GM21381 (cell line): ENCODE measurements at regions not wholly inside any gene's neighbourhood (a gene's known extent, or its start where the extent isn't known, plus 50 kb on each side); places are given as distances from the start of the nearest gene placed in this dataset.

Experiments
- ATAC-seq: cut with Tn5 transposase; IDR thresholded peaks from one replicate; pipeline ENCODE4 v1.9.1; 2021; ENCODE audit warnings: mild to moderate bottlenecking, moderate library complexity; ENCODE audit not compliant: unreplicated experiment

DNA sequence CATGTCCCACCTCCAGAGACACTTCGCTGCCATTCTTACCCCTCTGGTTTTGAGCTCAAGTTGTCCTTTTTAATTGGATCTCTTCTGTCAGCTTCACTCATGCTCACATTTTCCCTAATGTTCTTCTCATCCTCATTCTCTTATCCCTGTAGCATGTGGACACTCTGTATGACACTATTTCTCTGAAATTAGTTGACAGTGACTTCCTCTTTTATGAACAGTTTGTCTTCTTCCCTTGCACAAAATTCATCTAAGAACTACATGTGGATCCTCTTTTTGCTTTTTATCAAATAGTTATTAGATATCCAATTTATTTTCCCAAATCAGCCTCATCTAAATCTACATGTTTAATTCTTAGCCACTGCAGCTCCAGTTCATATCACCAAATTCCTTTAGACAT, 676.2 kb downstream of the MAT2B start:
- ATAC-seq = no peak

GRCh38 chr5:164184158-164184557, 678.7 kb downstream of the MAT2B start:
- ATAC-seq = no peak

- no peak for ATAC-seq
Measured at GRCh38 chr5:164185000-164185399, 679.6 kb downstream of the MAT2B start.

- ATAC-seq = no peak
Measured at GRCh38 chr5:164186550-164186949, 681.1 kb downstream of the MAT2B start.

DNA sequence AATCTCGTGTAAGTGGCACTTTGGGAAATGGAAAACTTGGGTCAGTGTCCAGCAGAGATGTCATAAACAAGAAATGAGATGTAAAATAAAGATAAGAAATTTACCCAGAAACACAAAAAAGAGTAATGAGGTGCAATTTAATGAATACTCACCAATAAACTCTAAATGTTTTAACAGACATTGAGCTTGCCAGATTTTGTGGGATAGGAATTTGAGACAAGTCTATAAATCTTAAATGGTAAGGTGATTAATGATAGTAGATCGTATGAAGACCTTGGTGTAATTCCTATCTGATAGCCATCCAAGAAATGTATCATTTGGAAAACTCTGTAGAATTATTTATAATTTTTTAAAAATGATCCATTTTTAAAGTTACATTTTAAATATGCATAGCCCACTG, 682.4 kb downstream of the MAT2B start:
- ATAC-seq = no peak

- ATAC-seq = no peak
Measured at GRCh38 chr5:164188733-164189148, 683.3 kb downstream of the MAT2B start.

DNA sequence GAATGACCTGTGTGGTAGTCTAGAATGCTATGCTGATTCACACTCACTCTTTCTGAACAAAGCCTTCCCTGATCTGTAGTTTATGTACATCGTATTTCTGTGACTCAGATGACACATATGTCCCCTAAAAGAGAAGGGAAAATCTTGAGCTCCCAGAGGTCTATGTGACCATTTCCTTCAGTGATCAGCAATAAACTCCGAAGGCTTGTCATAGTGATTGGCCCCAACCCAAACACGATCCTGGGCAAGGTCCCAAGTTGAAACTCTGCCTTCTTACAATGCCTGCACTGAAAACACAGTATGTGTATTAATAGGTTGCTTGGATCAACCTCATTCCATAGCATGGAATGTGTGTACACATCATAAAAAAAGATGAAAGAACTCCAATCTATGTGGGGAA, 685.8 kb downstream of the MAT2B start:
- ATAC-seq = no peak

GRCh38 chr5:164202338-164202737, 696.9 kb downstream of the MAT2B start:
- ATAC-seq = no peak

DNA sequence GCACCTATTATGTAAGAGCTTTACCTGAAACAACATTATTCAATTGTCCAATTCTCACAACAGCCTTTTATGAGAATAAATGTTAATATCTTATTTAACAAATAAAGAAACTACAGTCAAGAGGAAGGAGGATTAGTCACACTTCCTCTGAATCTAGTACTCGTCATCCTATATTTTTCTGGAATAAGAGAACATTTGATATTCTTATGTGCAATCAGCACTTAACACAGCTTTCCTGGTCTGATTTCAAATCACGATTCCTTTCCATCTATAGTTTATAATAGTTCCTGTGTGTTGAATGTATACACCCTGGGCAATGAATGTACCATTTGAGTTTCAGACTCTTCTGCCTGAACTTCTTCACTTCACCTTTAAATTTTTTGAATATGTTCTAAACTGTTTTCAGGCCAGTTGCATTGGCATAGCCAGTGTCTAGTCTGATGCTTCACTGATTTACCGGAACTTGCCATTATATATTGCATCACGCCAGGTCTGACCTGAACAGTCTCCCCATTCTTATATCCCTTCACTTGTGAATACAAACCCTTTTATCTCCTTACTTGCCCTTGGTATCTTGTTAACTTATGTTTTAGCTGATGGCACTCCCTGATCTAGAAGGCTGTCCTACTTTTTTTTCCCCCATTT, 698.3 kb downstream of the MAT2B start:
- ATAC-seq = no peak

- ATAC-seq = no peak
Measured at GRCh38 chr5:164204338-164204946, 699.0 kb downstream of the MAT2B start.

DNA sequence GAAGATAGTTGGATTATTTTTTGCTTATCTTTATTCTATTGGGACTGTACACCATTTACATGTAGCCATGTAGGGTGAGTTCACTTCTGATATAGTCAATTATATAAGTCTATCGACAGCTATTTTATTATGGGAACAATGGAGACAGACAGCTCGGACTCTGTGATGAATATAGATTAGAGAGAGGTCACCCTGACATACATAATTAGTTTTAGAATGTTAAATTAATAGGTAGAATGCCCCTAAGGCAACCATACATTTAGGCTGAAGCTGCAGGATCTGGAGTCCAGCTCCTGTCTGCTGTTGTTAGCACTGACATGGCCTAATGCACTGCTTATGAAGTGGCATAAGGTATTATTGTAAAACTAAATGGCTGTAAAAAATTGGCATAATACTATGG, 700.8 kb downstream of the MAT2B start:
- no peak for ATAC-seq

DNA sequence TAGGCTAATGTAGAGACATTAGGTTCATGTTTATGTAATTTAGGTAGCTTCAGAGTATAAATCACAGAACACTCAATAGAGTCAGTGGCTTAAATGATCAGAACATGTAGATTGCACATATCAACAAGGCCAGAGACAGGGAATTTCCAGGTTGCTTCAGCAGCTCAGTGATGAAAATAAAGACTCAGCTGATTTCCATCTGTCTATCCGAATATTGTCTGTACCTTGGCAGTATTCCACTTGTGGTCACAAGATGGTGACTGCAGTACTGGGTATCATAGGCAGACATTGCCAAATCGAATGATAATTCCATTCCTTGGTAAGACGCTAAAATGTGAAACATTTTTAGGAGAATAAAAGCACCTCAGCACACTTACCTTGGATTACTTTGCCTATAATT, 702.2 kb downstream of the MAT2B start:
- ATAC-seq = no peak

DNA sequence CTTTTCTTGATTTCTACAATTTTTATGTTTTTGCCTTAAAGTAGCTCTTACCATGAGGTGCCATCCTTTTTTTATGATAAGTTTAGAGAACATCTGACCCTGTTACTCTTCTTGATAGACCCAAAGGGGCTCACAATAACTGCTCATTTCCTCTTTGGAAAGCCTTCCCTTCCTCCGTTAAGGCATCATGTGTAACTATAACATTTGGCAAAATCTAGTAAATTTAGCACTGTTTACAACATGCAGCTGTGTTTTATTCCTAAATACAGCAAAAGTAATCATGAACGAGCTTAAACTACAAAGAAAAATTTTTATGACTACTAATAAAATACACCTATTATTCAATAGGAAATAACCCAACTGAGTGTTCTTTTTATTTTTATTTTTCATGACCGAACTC, 705.1 kb downstream of the MAT2B start:
- ATAC-seq = no peak

DNA sequence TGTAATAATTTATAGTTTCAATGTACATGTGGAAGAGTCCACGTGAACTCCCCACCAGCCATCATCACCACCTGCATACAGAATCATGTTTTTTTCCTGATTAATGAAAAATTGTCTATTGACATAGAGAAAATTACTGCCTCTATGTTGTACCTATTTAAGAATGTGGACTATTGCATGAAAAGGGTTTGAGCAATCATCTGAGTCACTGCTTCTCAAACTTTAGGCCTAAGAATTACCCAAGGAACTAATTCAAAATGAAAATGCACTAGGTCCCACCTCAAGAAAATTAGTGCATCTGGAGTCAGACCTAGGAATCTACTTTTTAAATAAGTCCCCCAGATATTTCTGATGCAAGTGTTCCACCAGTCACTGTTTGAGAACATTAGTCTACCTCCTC, 709.3 kb downstream of the MAT2B start:
- no peak for ATAC-seq

GRCh38 chr5:164217464-164217863, 712.0 kb downstream of the MAT2B start:
- ATAC-seq = no peak

DNA sequence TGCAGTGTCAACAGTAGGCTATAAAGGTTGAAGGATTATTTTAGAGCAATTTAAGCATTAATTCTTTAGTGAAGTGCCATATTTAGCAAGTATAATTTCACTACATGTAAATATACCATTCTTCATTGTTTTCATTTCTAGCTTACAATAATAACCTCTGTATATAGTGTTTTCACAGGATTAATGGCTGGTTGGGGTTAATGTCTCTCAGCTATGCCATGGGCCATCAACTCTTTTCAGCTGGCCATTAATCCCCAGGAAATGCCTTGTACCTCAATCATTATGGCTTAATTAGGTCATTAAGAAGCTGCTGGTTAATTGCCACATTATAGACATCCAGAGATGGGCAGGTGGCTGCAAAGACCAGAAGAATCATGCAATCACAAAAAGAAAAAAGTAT, 715.1 kb downstream of the MAT2B start:
- ATAC-seq = no peak

- ATAC-seq = no peak
Measured at GRCh38 chr5:164224236-164224635, 718.8 kb downstream of the MAT2B start.

- no peak for ATAC-seq
Measured at GRCh38 chr5:164224772-164225171, 719.4 kb downstream of the MAT2B start.

DNA sequence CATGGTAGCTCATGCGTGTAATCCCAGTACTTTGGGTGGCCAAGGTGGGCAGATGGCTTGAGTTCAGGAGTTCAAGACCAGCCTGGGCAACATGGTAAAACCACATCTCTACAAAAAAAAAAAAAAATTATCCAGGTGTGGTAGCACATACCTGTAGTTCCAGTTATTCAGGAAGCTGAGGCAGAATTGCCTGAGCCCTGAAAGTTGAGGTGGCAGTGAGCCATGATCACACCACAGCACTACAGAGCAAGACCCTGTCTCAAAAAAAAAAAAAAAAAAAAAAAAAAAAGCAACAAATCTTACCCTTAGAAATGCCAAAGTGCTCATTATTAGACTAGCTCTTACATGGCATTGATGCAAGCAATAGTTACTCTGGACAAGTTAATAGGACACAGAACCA, 724.9 kb downstream of the MAT2B start:
- ATAC-seq = no peak

DNA sequence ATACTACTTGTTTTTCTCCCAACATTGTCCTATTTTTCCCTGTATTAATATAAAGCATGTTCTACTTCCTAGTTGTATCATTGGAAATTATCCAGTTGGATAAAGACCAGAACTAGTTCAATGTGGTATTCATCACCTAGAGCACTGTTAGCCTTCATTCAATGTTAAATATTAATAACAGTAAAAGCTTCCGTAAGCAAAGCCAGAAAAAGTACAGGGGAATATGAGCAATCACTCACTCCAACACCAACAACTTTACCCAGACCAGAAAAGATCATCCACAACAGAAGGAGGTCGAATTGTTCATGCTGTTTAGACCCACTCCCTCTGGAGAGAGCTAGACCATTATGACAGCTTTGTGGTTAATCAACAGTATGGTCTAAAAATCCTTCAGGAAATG, 728.4 kb downstream of the MAT2B start:
- no peak for ATAC-seq

DNA sequence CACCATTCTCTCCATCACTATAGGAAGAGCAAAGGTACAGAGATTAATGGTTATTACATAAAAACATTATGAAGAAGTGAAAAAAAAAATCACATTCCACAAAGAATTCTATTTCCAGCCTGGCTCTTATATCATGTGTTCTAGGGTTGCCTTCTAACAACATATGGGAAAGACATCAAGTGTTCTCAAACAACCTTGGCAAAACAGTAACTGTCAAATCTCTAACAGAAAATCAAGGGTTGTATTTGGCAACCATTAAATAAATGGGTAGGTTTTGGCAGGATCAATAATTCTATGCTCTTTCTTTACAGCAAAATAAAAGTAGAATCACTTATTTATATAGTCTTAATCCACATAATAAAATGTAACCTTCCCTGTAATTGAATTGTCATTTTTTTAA, 728.9 kb downstream of the MAT2B start:
- ATAC-seq = no peak

GRCh38 chr5:164235300-164235891, 730.0 kb downstream of the MAT2B start:
- ATAC-seq = no peak

GRCh38 chr5:164237486-164237885, 732.1 kb downstream of the MAT2B start:
- ATAC-seq = no peak
